NCI-H524 treated with DMSO at 0.1 percent for 48 hours (cell line): ENCODE measurements at regions not wholly inside any gene's neighbourhood (a gene's known extent, or its start where the extent isn't known, plus 50 kb on each side); places are given as distances from the start of the nearest gene placed in this dataset.
"Not testable (repeated sequence)": the region's sequence is repeated elsewhere in the genome, so short reads cannot be mapped to it uniquely, and the experiment has no call there.

ENCODE experiments used
- DNase-seq: peaks from one replicate; lab custom pipeline; 2025; lab: John Stamatoyannopoulos, UW

DNA sequence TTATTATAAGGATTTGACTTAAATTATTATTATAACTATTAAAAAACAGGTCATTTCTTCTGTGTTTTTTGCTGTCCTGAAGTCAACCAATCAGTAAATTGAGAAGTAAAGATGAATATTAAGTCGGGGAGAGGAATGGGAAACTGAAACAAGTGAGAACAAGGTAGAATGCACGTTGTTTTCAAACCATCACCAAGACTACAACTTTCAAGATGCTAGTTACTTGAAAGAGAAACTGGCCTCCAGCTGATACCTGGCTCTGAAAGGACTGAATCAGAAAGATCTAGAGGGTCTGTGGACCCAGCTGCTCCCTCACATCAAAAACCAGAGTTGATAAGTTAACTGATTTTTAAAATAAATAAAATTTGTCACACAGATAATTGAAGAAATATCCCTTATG is 1301.5 kb upstream of the ATXN8OS start:
- no peak for DNase-seq

DNA sequence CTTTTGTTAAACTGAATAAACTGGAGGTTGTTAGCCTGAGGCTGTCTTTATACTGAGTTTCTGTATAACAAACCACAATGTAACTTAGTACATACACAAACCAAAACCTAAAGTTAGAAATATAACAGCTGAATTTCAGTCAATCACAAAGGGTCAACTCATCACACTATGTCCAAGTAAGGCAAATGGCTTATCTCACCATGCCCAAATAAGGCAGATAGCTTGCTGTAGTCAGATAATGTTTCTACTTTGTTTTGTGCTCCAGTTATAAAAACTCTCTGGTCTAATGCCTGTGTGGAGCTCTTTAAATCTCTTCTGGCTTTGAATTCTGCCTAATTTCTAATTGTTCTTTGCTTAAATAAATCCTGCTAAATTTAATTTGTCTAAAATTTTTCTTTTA is 1323.4 kb upstream of the ATXN8OS start:
- no peak for DNase-seq

DNA sequence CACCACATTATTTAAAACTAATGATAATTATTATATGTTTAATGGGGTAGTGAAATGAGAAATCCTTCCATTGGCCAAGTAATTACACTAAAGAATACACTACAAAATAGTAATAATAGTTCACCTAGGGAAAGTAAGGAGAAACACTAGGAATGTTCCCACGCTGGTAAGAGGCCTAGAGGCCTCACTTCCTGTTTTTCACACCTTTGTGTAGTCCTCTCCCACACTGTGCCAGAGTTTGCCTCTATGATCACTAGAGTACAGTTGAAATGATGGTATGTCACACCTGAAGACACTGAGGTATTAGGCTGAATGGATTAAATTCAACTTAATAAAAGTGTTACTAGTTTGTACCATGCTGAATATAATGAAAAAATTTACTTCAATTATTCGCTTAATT is 1348.0 kb upstream of the ATXN8OS start:
- no peak for DNase-seq

GRCh38 chr13:68749796-68750195 is 1357.8 kb upstream of the ATXN8OS start:
- no peak for DNase-seq

DNA sequence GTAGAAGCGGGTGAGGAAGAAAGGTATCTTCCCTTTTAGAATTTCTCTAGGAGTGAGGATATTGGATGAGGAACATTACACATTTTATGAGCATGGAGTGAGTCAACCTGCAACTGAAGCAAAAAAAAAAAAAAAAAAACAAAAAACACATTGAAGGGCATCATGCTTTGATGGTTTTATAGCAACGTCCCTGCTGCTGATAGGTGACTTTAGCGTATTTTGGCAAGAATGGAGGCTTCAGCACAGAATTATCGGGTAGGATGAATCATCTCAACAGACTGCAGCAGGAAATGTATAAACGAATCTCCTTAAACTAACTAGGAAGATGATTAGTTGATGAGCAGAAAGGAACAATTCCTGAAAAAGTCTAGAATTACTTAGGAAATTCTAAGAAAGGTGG is 1359.6 kb upstream of the ATXN8OS start:
- DNase-seq, result no peak

GRCh38 chr13:68745502-68745901 is 1362.1 kb upstream of the ATXN8OS start:
- DNase-seq, result no peak

DNA sequence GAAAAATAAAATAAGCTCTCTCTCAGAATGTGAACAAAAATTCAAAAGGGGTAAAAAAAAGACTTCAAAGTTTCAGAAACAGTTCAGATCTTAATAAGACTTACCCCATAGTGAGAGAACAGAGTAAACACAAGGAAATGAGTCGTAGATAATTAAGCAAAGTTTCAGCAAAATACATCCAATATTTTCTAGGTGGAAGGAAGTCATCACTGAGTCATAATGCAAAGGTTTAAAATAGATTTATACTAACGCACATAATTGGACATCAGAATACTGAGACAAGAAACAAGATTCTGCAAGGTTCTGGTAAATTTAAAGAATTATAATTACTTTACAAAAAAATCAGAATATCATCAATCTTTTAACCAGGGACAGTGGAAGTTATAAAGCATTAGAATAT is 1370.7 kb upstream of the ATXN8OS start:
- DNase-seq, result no peak

DNA sequence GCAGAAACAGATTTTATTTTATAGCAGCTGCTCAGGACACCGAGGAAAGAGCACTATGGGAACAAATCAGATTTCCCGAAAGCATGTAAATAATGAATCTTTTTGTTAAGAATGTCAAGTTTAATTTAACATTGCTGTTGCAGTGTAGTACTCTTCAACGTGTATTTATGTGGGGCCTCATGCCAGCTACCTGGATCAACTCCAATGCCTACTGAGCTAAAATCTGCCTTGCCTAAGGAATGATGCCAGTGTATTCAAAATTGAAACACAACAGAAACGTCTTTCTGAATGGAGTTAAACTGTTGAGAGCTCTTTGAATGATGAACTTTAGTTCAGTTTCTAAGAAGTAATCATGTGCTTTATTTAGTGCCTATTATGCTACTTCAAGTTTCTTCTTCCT is 1379.8 kb upstream of the ATXN8OS start:
- DNase-seq, result no peak

GRCh38 chr13:68727165-68727564 is 1380.5 kb upstream of the ATXN8OS start:
- DNase-seq, result no peak

GRCh38 chr13:68719815-68720214 is 1387.8 kb upstream of the ATXN8OS start:
- DNase-seq, result no peak

- no peak for DNase-seq
These were observed 1392.0 kb upstream of the ATXN8OS start for GRCh38 chr13:68715651-68716050.

- no peak for DNase-seq
These were observed 1393.3 kb upstream of the ATXN8OS start for GRCh38 chr13:68714292-68714691.

DNA sequence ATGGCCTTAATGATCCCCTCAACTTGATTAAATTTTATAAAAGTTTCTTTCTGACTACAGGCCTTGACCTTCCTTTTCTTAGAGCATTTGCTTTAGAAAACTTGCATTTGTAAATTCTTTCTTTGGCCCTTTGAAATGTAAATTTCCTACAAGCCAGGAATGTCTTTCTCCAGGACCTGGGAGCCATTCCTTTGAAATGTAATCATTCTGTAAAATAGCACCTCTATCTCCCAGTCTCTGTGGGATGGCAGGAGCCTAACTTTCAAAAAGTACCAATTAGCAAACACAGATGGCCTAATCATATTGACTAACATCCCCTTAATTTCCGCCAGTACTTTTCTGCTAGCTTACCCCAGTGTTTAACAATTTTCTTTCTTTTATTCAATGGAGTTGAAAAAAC is 1394.2 kb upstream of the ATXN8OS start:
- no peak for DNase-seq

- no peak for DNase-seq
These were observed 1399.2 kb upstream of the ATXN8OS start for GRCh38 chr13:68708336-68708908.

GRCh38 chr13:68706044-68706443 is 1401.6 kb upstream of the ATXN8OS start:
- DNase-seq, result not testable (repeated sequence)

DNA sequence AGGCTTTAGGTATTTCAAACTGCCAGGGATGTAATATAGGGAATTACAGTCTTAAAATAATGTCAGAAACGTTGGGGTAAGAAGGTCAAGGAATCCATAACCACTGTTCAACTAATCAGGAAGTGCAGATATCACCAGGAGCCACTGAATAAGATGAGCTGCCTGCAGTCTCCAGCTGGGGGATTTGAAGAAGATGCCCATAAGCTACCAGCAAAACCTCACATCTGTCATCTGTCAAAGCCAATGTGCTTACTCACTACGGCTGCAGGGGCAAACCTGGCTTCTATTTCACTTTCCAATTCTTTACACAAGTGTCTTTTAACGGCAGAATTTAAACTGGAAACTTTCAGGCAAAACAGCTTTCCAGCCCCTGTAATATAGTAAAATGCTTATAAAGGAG is 1410.1 kb upstream of the ATXN8OS start:
- peak; percentile 21 for DNase-seq

DNA sequence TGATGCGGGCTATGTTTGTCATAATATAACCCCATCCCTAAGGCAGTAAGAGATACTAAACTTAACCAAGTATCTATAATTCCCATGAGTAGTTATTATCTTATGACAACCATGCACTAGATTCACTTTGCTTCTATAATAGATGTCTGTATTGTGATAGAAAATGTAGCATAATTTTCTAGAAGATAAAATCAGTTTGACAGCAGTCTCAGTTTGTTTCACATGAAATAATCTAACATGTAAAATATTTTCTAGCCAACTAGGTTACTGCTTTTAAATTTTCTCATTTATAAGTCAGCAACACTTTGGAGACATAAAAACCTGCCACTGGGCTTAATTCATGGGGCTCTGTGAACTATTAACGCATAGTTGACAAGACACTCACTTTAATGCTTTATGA is 1410.7 kb upstream of the ATXN8OS start:
- DNase-seq, result no peak

GRCh38 chr13:68692049-68692448 is 1415.6 kb upstream of the ATXN8OS start:
- DNase-seq, result no peak

DNA sequence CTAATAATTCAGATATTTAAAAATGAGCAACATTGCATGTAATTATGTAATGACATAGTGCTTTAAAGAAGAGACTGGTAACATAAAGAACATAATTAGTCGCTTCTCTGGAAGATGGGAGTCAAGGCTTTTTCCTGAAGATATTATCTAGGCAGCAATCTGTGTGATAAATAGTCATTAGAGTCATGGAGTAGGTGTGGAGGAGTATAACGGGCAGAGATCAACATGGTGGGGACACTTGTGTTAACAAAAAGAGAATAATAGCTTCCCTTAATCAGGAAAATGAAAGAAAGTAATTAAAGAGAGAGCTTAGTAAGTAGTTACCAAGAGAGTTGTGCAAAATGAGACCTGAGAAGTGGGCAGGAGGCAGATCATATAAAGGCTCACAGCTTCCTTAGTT is 1417.1 kb upstream of the ATXN8OS start:
- DNase-seq, result no peak

DNA sequence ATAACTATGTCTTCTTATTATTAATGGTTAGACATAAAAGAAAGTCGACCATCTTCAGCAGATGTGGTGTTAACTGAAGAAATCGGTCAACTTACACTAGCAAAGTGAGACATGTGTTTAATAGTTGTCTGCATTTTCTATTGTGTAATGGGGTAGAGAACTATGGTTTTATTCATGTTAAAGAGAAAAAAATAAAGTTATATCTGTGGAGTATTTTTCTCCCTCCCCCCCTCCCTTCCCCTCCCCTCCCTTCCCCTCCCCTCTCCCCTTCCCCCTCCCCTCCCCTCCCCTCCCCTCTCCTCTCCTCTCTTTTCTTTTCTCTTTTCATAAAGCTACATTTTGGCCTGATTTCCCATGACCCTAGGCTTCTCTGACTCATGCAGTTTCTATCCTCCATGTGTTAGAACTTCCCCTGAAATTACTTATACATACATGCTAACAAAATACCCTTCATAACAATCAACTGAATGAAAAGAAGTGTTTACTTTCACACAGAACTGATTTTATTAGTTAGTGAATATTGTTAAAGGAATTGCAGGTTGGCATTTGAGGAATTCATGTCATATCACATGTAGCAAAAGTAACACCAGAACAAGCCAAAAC is 1431.0 kb upstream of the ATXN8OS start:
- no peak for DNase-seq

GRCh38 chr13:68675209-68675608 is 1432.4 kb upstream of the ATXN8OS start:
- no peak for DNase-seq

DNA sequence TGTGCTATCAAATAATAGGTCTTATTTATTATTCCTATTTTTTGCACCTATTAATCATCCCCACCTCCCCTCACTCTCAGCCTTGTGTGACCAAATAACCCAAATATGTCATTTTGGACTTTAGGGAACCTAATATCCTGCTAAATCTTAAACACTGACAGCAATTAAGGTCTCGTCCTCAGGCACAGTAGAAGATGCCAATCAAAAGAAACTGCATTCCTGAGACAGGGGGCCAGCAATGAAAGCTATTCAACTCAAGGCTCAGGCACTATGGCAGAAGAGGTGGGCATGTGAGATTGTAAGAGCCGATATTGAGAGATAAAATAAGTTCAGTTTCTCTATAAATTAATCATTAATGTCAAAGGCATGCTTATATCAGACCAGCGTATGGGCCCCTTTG is 1437.7 kb upstream of the PCDH9 start:
- no peak for DNase-seq

DNA sequence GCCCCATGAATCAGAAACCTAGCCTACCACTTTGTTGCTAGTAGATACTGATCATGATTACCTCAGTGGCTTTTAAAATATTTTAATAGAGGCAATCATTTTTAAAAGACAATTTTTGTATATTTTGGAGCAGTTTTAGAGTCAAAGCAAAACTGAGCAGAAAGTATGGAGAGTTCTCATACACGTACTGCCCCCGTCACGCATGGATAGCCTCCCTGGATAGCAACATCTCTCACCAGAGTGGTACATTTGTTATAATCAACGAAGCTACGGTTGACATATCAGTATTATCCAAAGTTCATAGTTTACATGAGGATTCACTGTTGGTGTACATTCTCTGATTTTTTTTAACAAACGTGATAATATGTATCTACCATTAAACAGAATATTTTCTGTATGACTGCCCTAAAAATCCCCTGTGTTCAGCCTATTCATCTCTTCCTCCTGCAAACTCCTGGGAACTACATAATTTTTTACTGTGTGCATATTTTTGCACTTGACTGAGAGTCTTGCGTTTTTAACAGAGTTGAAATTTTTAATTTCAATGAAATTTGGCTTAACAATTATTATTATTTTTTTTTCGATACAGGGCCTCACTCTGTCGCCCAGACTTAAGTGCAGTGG is 1436.8 kb upstream of the PCDH9 start:
- no peak for DNase-seq

DNA sequence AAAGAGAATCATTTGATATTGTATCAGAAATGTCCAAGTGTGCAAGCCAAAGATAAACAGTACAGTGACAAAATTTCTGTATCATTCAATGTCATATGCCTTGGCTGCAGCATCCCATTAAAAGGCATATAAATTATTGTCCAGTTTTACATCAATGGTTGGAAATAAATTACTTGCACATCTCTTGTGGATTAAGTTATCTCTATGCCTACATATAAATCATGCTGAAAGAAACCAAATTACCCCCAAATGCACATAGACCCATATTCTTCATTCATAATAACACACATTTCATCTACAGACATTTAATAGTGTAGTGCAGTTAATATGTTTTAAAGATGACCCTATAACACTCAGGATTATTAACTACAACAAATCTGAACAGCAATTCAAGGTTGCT is 1415.7 kb upstream of the PCDH9 start:
- DNase-seq, result no peak
